GM23248 (cell line): ENCODE measurements at regions not wholly inside any gene's neighbourhood (a gene's known extent, or its start where the extent isn't known, plus 50 kb on each side); places are given as distances from the start of the nearest gene placed in this dataset.

ENCODE experiments used
- EZH2 ChIP-seq: fragments of 200-600 bp; sonication (generic); IDR thresholded peaks from 2 replicates; pipeline ENCODE4 v1.6.1; 2018; ENCODE audit warnings: antibody characterized with exemption, mild to moderate bottlenecking; ENCODE audit not compliant: insufficient read depth, poor library complexity, severe bottlenecking
- EZH2phosphoT487 ChIP-seq: fragments of 200-600 bp; sonication (generic); IDR thresholded peaks from 2 replicates; pipeline ENCODE4 v1.6.1; 2018; ENCODE audit warnings: antibody characterized with exemption, moderate library complexity, mild to moderate bottlenecking, low read depth; ENCODE audit not compliant: insufficient read depth

GRCh38 chr16:65274566-65274965, 152.7 kb upstream of the CDH11 start:
- TF ChIP-seq EZH2 (no peak), EZH2phosphoT487 (no peak)
